ENCODE measurements at regions not wholly inside any gene's neighbourhood (a gene's known extent, or its start where the extent isn't known, plus 50 kb on each side); places are given as distances from the start of the nearest gene placed in this dataset.
"Not testable (repeated sequence)": the region's sequence is repeated elsewhere in the genome, so short reads cannot be mapped to it uniquely, and the experiment has no call there.

DNA sequence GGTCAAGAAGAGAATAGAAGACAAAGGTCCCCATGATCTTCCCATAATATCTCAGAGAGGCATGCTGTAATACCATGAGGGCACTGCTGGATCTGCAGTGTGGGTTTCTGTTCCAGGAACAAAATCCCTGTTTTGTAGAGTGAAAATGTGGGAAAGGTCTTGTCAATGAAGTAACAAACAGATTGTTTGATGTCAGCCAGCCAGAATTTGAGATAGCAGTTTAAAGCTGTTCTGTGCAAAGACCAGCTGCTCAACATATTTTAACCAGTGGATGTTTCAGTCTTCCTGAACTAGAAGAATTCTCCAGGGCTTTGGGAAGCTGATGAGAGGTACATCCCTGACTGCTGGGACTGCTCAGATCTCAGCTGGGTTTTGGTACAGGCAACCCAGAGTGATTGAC, 1012.5 kb downstream of the DNAJB9 start:
- H2AFZ ChIP-seq (ENCODE audit: low read length) = no peak overlapping the region
- DNase-seq (ENCODE audit: insufficient read length, low spot score, missing footprints) = peak; percentile 23
- H3K27ac ChIP-seq (ENCODE audit: low read depth, low read length) = no peak overlapping the region
- no peaks in the 10 kb centered on the region for H3K36me3 ChIP-seq (ENCODE audit: insufficient read depth, low read length)
- H4K20me1 ChIP-seq (ENCODE audit: insufficient read depth, low read length) = no peaks in the 10 kb centered on the region
- no peak for TF ChIP-seq CTCF (IDR thresholded peaks at IDR 0.05; ENCODE audit: extremely low read depth, low read depth, low read length)
- no peaks in the 10 kb centered on the region for H3K27me3 ChIP-seq (ENCODE audit: insufficient read depth, low read length)
- H3K79me2 ChIP-seq (ENCODE audit: insufficient read depth, low read length) = no peaks in the 10 kb centered on the region
- H3K4me3 ChIP-seq (ENCODE audit: insufficient read depth, low read length) = no peak overlapping the region
- H3K4me1 ChIP-seq (ENCODE audit: insufficient read depth, low read length) = no peaks in the 10 kb centered on the region
- H3K4me2 ChIP-seq (ENCODE audit: insufficient read depth, low read length) = no peak overlapping the region
- peaks cover 5% of the 10 kb centered on the region for H3K9me3 ChIP-seq (ENCODE audit: low read depth, low read length)

DNA sequence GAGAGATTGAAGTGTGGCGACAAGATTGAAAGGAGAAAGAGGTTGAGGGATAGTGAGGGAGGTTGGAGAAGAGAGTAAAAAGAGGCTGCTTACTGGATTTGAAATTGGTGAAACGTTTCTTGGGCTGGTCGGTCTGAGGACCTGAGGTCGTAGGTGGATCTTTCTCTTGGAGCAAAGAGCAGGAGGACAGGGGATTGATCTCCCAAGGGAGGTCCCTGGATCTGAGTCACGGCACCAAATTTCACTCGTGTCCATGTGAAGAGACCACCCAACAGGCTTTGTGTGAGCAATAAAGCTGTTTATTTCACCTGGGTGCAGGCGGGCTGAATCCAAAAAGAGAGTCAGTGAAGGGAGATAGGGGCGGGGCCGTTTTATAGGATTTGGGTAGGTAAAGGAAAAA, 1027.3 kb downstream of the DNAJB9 start:
- not testable (repeated sequence) for H4K20me1 ChIP-seq (ENCODE audit: insufficient read depth, low read length); H3K4me3 ChIP-seq (ENCODE audit: insufficient read depth, low read length); H3K79me2 ChIP-seq (ENCODE audit: insufficient read depth, low read length); H3K4me2 ChIP-seq (ENCODE audit: insufficient read depth, low read length); H3K9me3 ChIP-seq (ENCODE audit: low read depth, low read length); H3K36me3 ChIP-seq (ENCODE audit: insufficient read depth, low read length); H3K27me3 ChIP-seq (ENCODE audit: insufficient read depth, low read length); H3K27ac ChIP-seq (ENCODE audit: low read depth, low read length); H2AFZ ChIP-seq (ENCODE audit: low read length); DNase-seq (ENCODE audit: insufficient read length, low spot score, missing footprints); H3K4me1 ChIP-seq (ENCODE audit: insufficient read depth, low read length)

- H3K4me1 ChIP-seq (ENCODE audit: insufficient read depth, low read length) = no peaks in the 10 kb centered on the region
- H2AFZ ChIP-seq (ENCODE audit: low read length) = no peak overlapping the region
- H3K27me3 ChIP-seq (ENCODE audit: insufficient read depth, low read length) = no peaks in the 10 kb centered on the region
- H3K27ac ChIP-seq (ENCODE audit: low read depth, low read length) = no peak overlapping the region
- no peaks in the 10 kb centered on the region for H4K20me1 ChIP-seq (ENCODE audit: insufficient read depth, low read length)
- no peak overlapping the region for H3K4me2 ChIP-seq (ENCODE audit: insufficient read depth, low read length)
- H3K79me2 ChIP-seq (ENCODE audit: insufficient read depth, low read length) = no peaks in the 10 kb centered on the region
- H3K36me3 ChIP-seq (ENCODE audit: insufficient read depth, low read length) = no peaks in the 10 kb centered on the region
- no peak overlapping the region for H3K4me3 ChIP-seq (ENCODE audit: insufficient read depth, low read length)
- H3K9me3 ChIP-seq (ENCODE audit: low read depth, low read length) = peaks cover 2% of the 10 kb centered on the region
- no peak for TF ChIP-seq CTCF (IDR thresholded peaks at IDR 0.05; ENCODE audit: extremely low read depth, low read depth, low read length)
- DNase-seq (ENCODE audit: insufficient read length, low spot score, missing footprints) = no peak
These were observed 1042.0 kb downstream of the DNAJB9 start for GRCh38 chr7:109611656-109612055.

DNA sequence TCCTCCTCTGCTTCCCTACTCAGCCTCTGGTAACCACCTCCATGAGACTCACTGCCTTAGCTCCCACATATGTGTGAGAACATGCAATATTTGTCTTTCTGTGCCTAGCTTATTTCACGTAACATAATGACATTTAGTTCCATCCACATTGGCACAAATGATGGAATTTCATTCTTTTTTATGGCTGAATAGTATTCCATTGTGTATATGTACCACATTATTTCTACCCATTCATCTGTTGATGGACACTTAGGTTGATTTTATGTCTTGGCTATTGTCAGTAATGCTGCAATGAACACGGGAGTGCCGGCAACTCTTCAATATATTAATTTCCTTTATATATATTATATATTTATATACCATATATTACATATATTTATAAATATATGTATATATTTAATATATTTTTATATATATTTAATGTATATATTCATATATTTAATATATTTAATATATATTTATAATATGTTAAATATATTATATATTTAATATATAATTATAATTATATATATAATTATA, 1046.9 kb downstream of the DNAJB9 start:
- no peak overlapping the region for H2AFZ ChIP-seq (ENCODE audit: low read length)
- H3K4me3 ChIP-seq (ENCODE audit: insufficient read depth, low read length) = no peak overlapping the region
- H3K36me3 ChIP-seq (ENCODE audit: insufficient read depth, low read length) = no peaks in the 10 kb centered on the region
- H3K4me1 ChIP-seq (ENCODE audit: insufficient read depth, low read length) = no peaks in the 10 kb centered on the region
- TF ChIP-seq CTCF (IDR thresholded peaks at IDR 0.05; ENCODE audit: extremely low read depth, low read depth, low read length) = no peak
- H3K27ac ChIP-seq (ENCODE audit: low read depth, low read length) = no peak overlapping the region
- no peaks in the 10 kb centered on the region for H4K20me1 ChIP-seq (ENCODE audit: insufficient read depth, low read length)
- no peaks in the 10 kb centered on the region for H3K27me3 ChIP-seq (ENCODE audit: insufficient read depth, low read length)
- peaks cover 2% of the 10 kb centered on the region for H3K9me3 ChIP-seq (ENCODE audit: low read depth, low read length)
- DNase-seq (ENCODE audit: insufficient read length, low spot score, missing footprints) = no peak
- H3K4me2 ChIP-seq (ENCODE audit: insufficient read depth, low read length) = no peak overlapping the region
- no peaks in the 10 kb centered on the region for H3K79me2 ChIP-seq (ENCODE audit: insufficient read depth, low read length)
